Gastroesophageal sphincter (tissue), 4 donors: ENCODE measurements at regions not wholly inside any gene's neighbourhood (a gene's known extent, or its start where the extent isn't known, plus 50 kb on each side); places are given as distances from the start of the nearest gene placed in this dataset.
"Not testable (repeated sequence)": the region's sequence is repeated elsewhere in the genome, so short reads cannot be mapped to it uniquely, and the experiment has no call there.

Experiments used
- ATAC-seq: fragments of 150-250 bp; one replicate; pipeline ENCODE4 v1.9.1; 2016; ENCODE audit warnings: mild to moderate bottlenecking, moderate library complexity
- H3K27ac ChIP-seq, 4 donors: fragments of 200-600 bp; sonication (generic) in 3 of 4; 1 replicate in 3 of 4; 2 replicates in 1 of 4; pipeline ENCODE4 v1.5.1; 2016 to 2019
- H3K27me3 ChIP-seq: fragments of 200-600 bp; sonication (generic); one replicate; pipeline ENCODE4 v1.5.1; 2019
- H3K36me3 ChIP-seq, 2 donors: fragments of 200-600 bp; sonication (generic); one replicate each; pipeline ENCODE4 v1.5.1; 2019; ENCODE audit warnings: control low read depth in 1 of 2
- H3K4me1 ChIP-seq, 3 donors: fragments of 200-600 bp; sonication (generic); 1 replicate in 2 of 3; 2 replicates in 1 of 3; pipeline ENCODE4 v1.5.1; 2016 to 2019; ENCODE audit warnings: control low read depth in 2 of 3
- H3K4me3 ChIP-seq, 2 donors: fragments of 200-600 bp; sonication (generic); one replicate each; pipeline ENCODE4 v1.5.1; 2019; ENCODE audit warnings: mild to moderate bottlenecking in 1 of 2, moderate library complexity in 1 of 2
- H3K9me3 ChIP-seq, 3 donors: fragments of 200-600 bp; sonication (generic); one replicate each; pipeline ENCODE4 v1.5.1; 2017 to 2019; ENCODE audit warnings: control low read depth in 2 of 3
- EP300 ChIP-seq: sonication (generic); formaldehyde crosslinking; IDR thresholded peaks from one replicate; pipeline ENCODE4 v1.6.1; 2017; ENCODE audit warnings: antibody characterized with exemption, mild to moderate bottlenecking
- POLR2A ChIP-seq, 2 donors: fragments of 450-650 bp; IDR thresholded peaks; one replicate each; pipeline ENCODE4 v1.6.1; 2017; ENCODE audit warnings: antibody characterized with exemption in 2 of 2, mild to moderate bottlenecking in 2 of 2, moderate library complexity in 1 of 2
- POLR2AphosphoS5 ChIP-seq: sonication (generic); formaldehyde crosslinking; IDR thresholded peaks from one replicate; pipeline ENCODE4 v1.6.1; 2017; ENCODE audit warnings: antibody characterized with exemption
- WGBS, 2 donors: methylation state at CpG; one replicate each; pipeline ENCODE4 v1.1.5; 2018; ENCODE audit warnings: low coverage in 1 of 2; 5-methylcytosine and 5-hydroxymethylcytosine counted together
- TF ChIP-seq, protein P1 (sequence below), 4 experiments: fragments of 200-600 bp in 2 of 4; fragments of 450-650 bp in 2 of 4; sonication (generic) in 1 of 4; IDR thresholded peaks; one replicate each; pipeline ENCODE4 v1.5.1; 2017 to 2019; ENCODE audit warnings: antibody characterized with exemption in 4 of 4, mild to moderate bottlenecking in 2 of 4, moderate library complexity in 2 of 4

DNA sequence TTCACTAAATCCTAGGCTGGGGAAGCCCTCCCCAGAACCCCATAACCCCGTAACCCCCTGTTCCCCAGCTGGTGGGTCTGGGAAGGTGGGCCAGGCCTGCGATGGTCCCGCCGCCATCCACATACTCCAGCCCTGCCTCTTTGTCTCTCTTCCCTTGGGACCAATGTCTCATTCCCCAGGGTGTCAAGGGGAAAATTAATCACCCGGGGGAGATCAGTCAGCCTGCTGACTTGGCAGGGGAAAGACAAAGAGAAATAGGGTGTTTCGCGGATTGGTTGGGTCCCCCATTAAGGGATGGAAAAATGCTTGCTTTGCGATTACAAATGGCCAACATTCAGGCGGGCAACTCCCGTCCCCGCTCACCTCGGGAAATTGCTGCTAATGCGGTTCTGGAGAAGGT lies 60.6 kb upstream of the LHX5 start:
- peaks cover 89% of the 10 kb centered on the region for H3K27me3 ChIP-seq
- no peak overlapping the region for H3K27ac ChIP-seq
- no peak for TF ChIP-seq EP300
- TF ChIP-seq POLR2AphosphoS5 = no peak
- TF ChIP-seq, protein P1, sequence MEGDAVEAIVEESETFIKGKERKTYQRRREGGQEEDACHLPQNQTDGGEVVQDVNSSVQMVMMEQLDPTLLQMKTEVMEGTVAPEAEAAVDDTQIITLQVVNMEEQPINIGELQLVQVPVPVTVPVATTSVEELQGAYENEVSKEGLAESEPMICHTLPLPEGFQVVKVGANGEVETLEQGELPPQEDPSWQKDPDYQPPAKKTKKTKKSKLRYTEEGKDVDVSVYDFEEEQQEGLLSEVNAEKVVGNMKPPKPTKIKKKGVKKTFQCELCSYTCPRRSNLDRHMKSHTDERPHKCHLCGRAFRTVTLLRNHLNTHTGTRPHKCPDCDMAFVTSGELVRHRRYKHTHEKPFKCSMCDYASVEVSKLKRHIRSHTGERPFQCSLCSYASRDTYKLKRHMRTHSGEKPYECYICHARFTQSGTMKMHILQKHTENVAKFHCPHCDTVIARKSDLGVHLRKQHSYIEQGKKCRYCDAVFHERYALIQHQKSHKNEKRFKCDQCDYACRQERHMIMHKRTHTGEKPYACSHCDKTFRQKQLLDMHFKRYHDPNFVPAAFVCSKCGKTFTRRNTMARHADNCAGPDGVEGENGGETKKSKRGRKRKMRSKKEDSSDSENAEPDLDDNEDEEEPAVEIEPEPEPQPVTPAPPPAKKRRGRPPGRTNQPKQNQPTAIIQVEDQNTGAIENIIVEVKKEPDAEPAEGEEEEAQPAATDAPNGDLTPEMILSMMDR (IDR thresholded peaks at IDR 0.05) = no peak
- TF ChIP-seq POLR2A (IDR thresholded peaks at IDR 0.05) = no peak
- no peak overlapping the region for H3K4me3 ChIP-seq
- H3K36me3 ChIP-seq = no peaks in the 10 kb centered on the region
- no peak for ATAC-seq
- H3K4me1 ChIP-seq = no peaks in the 10 kb centered on the region
- H3K9me3 ChIP-seq = no peaks in the 10 kb centered on the region
- 59% methylated on average over 9 of the region's 13 CpGs; no CpG with 5 or more reads in 1 of the 2 donors for WGBS, 2 donors

DNA sequence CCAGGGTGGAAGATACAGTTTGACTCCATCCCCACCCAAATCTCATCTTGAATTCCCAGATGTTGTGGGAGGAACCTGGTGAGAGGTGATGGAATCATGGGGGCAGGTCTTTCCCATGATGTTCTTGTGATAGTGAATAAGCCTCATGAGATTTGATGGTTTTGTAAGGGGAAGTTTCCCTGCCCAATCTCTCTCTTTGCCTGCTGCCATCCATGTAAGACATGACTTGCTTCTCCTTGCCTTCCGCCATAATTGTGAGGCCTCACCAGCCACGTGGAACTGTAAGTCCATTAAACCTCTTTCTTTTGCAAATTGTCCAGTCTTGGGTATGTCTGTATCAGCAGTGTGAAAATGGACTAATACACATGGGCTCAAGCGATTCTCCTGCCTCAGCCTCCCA lies 59.4 kb upstream of the LHX5 start:
- H3K4me3 ChIP-seq, ATAC-seq: not testable (repeated sequence)
- 83 to 88% methylated on average over 2 to 3 of the region's 3 CpGs for WGBS, 2 donors

DNA sequence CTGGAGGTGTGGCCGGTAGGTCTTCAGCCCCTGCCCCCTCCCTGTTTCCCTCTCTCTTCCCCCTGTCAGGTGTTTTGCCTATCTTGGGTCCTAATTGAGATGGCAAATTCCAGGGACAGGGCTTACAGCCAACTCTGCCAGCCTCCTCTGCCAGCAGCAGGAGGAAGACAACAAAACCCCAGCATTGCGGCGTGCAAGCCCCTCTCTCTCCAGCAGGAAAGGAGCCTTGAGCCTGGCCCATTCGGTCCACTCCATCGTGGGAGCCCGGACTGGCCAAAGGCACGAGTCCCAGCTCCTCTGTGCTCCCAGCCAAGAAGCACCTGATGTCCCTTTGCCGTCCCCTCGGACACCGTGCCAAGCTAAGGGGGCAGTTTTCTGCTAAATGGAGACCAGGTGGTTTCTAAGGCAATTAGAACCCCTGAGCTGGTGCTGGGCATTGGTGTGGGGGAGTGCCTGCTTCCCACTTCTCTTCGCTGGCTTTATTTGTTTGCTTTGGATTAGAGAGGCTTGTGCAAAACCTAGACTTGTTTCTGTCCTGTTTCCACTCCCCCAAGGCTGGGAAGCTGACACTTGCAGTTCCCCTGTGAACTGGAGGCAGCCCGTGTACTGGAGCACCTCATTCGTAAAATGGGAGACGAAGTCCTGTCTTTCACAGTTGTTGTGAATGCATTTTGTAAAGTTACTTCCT lies 57.1 kb upstream of the LHX5 start:
- TF ChIP-seq POLR2A (IDR thresholded peaks at IDR 0.05) (no peak), POLR2AphosphoS5 (no peak), EP300 (no peak)
- TF ChIP-seq, protein P1 (IDR thresholded peaks at IDR 0.05) = no peak
- Histone ChIP-seq H3K36me3 (no peaks in the 10 kb centered on the region), H3K27ac (no peak overlapping the region), H3K9me3 (no peaks in the 10 kb centered on the region), H3K4me3 (no peak overlapping the region), H3K27me3 (peaks cover 88% of the 10 kb centered on the region), H3K4me1 (no peaks in the 10 kb centered on the region)
- 25 to 29% methylated on average over 4 of the region's 14 CpGs for WGBS, 2 donors
- ATAC-seq = no peak

More for the DNA sequence above, 59.4 kb upstream of the LHX5 start:
- H3K27ac ChIP-seq, H3K36me3 ChIP-seq, H3K9me3 ChIP-seq, H3K4me1 ChIP-seq: not testable (repeated sequence)
- peaks cover 90% of the 10 kb centered on the region for H3K27me3 ChIP-seq

- Histone ChIP-seq H3K36me3 (no peaks in the 10 kb centered on the region), H3K27me3 (peaks cover 85% of the 10 kb centered on the region), H3K4me3 (no peak overlapping the region), H3K27ac (no peak overlapping the region), H3K4me1 (peaks cover 0 to under 1% (median 0%) of the 10 kb centered on the region in 3 donors), H3K9me3 (no peaks in the 10 kb centered on the region)
- no peak for TF ChIP-seq POLR2AphosphoS5
- ATAC-seq = no peak
- WGBS, 2 donors = 61 to 67% methylated on average over 3 to 6 of the region's 7 CpGs
Observed at GRCh38 chr12:113525066-113525465, 53.4 kb upstream of the LHX5 start.

- no peaks in the 10 kb centered on the region for H3K36me3 ChIP-seq
- no peak overlapping the region for H3K4me3 ChIP-seq
- TF ChIP-seq POLR2A (IDR thresholded peaks at IDR 0.05) (no peak), POLR2AphosphoS5 (no peak), EP300 (no peak)
- TF ChIP-seq, protein P1 (IDR thresholded peaks at IDR 0.05) = no peak
- peaks cover 88% of the 10 kb centered on the region for H3K27me3 ChIP-seq
- H3K9me3 ChIP-seq = no peaks in the 10 kb centered on the region
- no peak overlapping the region for H3K27ac ChIP-seq
- WGBS, 2 donors = 60% methylated on average over 3 of the region's 5 CpGs; no CpG with 5 or more reads in 1 of the 2 donors
- no peak for ATAC-seq
- H3K4me1 ChIP-seq = peaks cover 0 to 6% (median 0%) of the 10 kb centered on the region in 3 donors
Observed at GRCh38 chr12:113524495-113524894, 52.8 kb upstream of the LHX5 start.

DNA sequence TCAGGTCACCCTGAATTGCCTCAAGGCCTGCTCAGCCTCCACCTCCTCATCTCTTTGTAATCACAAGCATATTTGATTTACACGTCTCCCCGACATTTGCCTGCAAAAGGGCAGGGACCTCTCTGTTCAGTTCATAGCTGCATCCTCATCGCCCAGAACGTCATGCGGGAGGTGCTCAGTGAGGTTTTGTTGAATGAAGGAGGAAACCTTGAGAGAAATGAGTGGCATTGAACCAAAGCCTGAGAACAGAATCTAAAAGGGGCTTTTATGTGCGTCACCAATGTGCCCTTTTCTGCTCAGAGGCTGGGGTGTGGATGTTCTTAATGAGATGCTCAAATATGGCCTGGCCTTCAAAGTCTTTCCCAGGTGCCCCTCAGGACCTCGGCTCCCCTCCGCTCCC lies 50.0 kb upstream of the LHX5 start:
- Histone ChIP-seq H3K4me3 (no peak overlapping the region), H3K4me1 (peaks cover 0 to 10% (median 0%) of the 10 kb centered on the region in 3 donors), H3K27me3 (peaks cover 92% of the 10 kb centered on the region), H3K9me3 (peaks cover 0 to 14% (median 0%) of the 10 kb centered on the region in 3 donors), H3K27ac (no peak overlapping the region), H3K36me3 (no peaks in the 10 kb centered on the region)
- TF ChIP-seq, protein P1 (IDR thresholded peaks at IDR 0.05) = no peak
- TF ChIP-seq EP300 (no peak), POLR2AphosphoS5 (no peak), POLR2A (IDR thresholded peaks at IDR 0.05) (no peak)
- 43 to 52% methylated on average over 6 of the region's 8 CpGs for whole genome bisulfite sequencing, 2 donors
- no peak for ATAC-seq
